A673 (cell line): ENCODE measurements at regions not wholly inside any gene's neighbourhood (a gene's known extent, or its start where the extent isn't known, plus 50 kb on each side); places are given as distances from the start of the nearest gene placed in this dataset.

Experiments used
- CTCF ChIP-seq: fragments of 300-800, 200-600 bp; sonication (generic); conservative IDR thresholded peaks from 2 replicates; pipeline ENCODE4 v1.5.1; 2017; ENCODE audit warnings: low read depth, mild to moderate bottlenecking, antibody characterized with exemption, low read length, moderate library complexity, mixed read lengths
- EZH2 ChIP-seq: fragments of 200-600 bp; sonication (generic); IDR thresholded peaks from 2 replicates; pipeline ENCODE4 v1.6.1; 2017; ENCODE audit warnings: borderline replicate concordance, low read depth, mild to moderate bottlenecking, mixed read lengths, antibody characterized with exemption, low read length; ENCODE audit not compliant: poor library complexity, severe bottlenecking

GRCh38 chr1:75010547-75010946 lies 123.6 kb upstream of the LHX8 start:
- no peak for TF ChIP-seq CTCF
- TF ChIP-seq EZH2 = no peak
